ENCODE measurements at regions not wholly inside any gene's neighbourhood (a gene's known extent, or its start where the extent isn't known, plus 50 kb on each side); places are given as distances from the start of the nearest gene placed in this dataset.

GRCh38 chr2:41920812-41921211, 127.0 kb upstream of the PKDCC start:
- TF ChIP-seq CTCF (conservative IDR thresholded peaks at IDR 0.05), result no peak
- no peak for TF ChIP-seq ZFX (IDR thresholded peaks at IDR 0.05)
